Type B pancreatic cell (in vitro differentiated cells): ENCODE measurements at regions not wholly inside any gene's neighbourhood (a gene's known extent, or its start where the extent isn't known, plus 50 kb on each side); places are given as distances from the start of the nearest gene placed in this dataset.
"Not testable (repeated sequence)": the region's sequence is repeated elsewhere in the genome, so short reads cannot be mapped to it uniquely, and the experiment has no call there.

Experiments
- DNase-seq: peaks from one replicate; pipeline ENCODE4 v3.0.0; 2021; ENCODE audit warnings: mixed read lengths; ENCODE audit not compliant: unreplicated experiment; ENCODE audit errors: extremely low spot score
- H3K27ac Mint-ChIP-seq: 2 replicates; pipeline ENCODE4 v1.8.0; 2021; ENCODE audit warnings: mild to moderate bottlenecking, mixed read lengths
- H3K27me3 Mint-ChIP-seq: 2 replicates; pipeline ENCODE4 v1.8.0; 2021; ENCODE audit warnings: mixed read lengths
- H3K36me3 Mint-ChIP-seq: 2 replicates; pipeline ENCODE4 v1.8.0; 2021; ENCODE audit warnings: mixed read lengths
- H3K4me1 Mint-ChIP-seq: one replicate; pipeline ENCODE4 v1.8.0; 2021; ENCODE audit warnings: mixed read lengths; ENCODE audit not compliant: unreplicated experiment
- H3K4me3 Mint-ChIP-seq: 2 replicates; pipeline ENCODE4 v1.8.0; 2021; ENCODE audit warnings: mild to moderate bottlenecking, mixed read lengths
- H3K9me3 Mint-ChIP-seq: 2 replicates; pipeline ENCODE4 v1.8.0; 2021; ENCODE audit warnings: mixed read lengths
- TF ChIP-seq, protein P1 (sequence below): fragments of 200-600 bp; sonication (generic); conservative IDR thresholded peaks from 2 replicates; pipeline ENCODE4 v1.5.0; 2021; ENCODE audit warnings: antibody characterized with exemption, mild to moderate bottlenecking

DNA sequence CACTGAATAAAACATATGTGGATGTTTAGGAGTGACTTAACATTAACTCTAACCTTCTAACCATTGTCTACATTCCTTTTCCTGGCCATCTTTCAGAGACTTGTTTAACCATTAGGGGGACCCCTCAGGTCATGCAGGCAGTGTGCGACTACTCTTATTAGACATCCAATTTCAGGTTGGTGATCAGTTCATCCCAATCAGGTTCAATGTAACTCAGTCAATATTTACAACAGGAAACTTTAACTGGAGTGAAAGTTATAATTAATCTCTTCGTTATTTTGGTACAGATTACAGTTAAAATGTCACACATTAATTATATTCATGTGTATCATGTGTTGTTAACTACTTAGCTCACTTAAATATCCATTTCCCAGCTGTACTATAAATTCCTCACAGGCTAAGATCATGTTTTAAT lies 68.8 kb upstream of the RGS1 start:
- Mint-ChIP-seq H3K4me3 (no peak overlapping the region), H3K9me3 (no peaks in the 10 kb centered on the region), H3K36me3 (no peaks in the 10 kb centered on the region), H3K4me1 (no peaks in the 10 kb centered on the region), H3K27ac (no peak overlapping the region), H3K27me3 (no peaks in the 10 kb centered on the region)
- no peak for DNase-seq
- TF ChIP-seq, protein P1, sequence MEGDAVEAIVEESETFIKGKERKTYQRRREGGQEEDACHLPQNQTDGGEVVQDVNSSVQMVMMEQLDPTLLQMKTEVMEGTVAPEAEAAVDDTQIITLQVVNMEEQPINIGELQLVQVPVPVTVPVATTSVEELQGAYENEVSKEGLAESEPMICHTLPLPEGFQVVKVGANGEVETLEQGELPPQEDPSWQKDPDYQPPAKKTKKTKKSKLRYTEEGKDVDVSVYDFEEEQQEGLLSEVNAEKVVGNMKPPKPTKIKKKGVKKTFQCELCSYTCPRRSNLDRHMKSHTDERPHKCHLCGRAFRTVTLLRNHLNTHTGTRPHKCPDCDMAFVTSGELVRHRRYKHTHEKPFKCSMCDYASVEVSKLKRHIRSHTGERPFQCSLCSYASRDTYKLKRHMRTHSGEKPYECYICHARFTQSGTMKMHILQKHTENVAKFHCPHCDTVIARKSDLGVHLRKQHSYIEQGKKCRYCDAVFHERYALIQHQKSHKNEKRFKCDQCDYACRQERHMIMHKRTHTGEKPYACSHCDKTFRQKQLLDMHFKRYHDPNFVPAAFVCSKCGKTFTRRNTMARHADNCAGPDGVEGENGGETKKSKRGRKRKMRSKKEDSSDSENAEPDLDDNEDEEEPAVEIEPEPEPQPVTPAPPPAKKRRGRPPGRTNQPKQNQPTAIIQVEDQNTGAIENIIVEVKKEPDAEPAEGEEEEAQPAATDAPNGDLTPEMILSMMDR = peak; percentile 51

DNA sequence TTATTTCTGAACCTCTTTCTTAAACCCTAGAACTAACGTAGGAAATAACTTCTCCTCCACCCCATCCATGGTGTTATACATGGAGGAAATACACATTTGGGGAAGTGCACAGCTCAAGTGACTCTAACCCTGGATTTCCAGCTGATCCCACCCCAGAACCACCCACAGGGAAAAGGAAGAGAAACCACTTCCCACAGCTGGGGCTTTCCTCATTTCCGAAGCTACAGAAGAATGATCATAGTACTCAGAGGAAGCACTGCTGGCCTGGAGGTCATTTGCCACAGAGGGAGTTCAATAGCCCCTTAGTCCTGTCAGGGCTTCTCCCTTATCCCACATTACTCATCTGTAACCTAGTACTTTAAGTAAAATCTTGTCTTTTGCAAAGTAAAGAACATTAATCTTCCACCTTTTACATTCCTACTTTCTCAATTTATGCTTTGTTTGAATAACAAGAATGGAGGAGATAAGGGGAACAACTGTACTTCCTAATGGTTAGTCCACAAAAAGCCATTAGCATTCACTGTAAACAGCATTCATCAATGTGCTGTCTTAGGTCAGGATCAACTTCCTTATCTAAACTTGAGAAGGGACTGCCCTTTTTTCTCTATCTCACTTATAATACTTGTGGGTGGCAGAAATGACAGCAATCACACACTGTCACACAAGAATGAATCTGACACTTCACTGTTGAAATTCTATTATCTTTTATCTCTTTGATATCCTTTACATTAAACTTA lies 63.0 kb upstream of the RGS1 start:
- Mint-ChIP-seq H3K4me1 (peaks cover 15% of the 10 kb centered on the region), H3K36me3 (no peaks in the 10 kb centered on the region), H3K9me3 (no peaks in the 10 kb centered on the region), H3K4me3 (no peak overlapping the region), H3K27ac (no peak overlapping the region), H3K27me3 (no peaks in the 10 kb centered on the region)
- TF ChIP-seq, protein P1 = no peak
- DNase-seq = no peak

DNA sequence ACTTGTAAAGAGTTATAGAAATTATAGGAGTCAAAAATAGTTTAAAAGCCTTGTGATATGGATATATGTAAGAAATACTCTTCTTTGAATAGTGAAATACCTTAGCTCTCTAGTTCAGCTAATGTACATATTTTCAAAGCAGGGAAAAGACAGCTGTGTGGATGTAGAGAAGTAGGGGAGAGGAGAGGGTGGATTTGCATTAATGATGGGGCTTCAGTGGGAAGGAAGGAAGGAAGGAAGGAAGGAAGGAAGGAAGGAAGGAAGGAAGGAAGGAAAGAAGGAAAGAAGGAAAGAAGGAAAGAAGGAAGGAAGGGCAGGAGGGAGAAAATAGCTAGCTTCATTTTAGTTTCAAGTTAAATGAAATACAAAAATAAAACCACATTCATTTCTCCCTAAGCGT lies 62.4 kb upstream of the RGS1 start:
- TF ChIP-seq, protein P1 = no peak
- Mint-ChIP-seq H3K27me3 (no peaks in the 10 kb centered on the region), H3K27ac (no peak overlapping the region)

DNA sequence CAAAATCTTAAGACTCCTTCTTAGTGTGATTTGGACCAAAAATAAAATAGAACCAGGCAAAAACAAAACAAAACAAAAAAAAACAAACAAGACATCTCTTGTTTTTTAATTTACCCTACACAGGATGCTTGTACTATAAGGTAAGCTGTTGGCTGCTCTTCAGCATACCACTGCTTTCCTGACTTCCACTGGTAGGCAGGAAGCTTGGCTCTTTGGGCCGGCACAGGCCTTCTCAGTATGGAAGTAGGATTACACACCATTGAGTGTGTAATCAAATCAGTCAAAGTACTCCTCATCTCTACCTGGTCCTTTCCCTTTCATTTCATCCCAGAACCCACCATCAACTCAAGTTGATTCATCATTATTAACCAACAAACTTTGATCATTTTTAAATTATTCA lies 61.9 kb upstream of the RGS1 start:
- no peak overlapping the region for H3K4me3 Mint-ChIP-seq
- H3K4me1 Mint-ChIP-seq = peaks cover 15% of the 10 kb centered on the region
- H3K27me3 Mint-ChIP-seq = no peaks in the 10 kb centered on the region
- no peak overlapping the region for H3K27ac Mint-ChIP-seq
- no peaks in the 10 kb centered on the region for H3K9me3 Mint-ChIP-seq
- no peaks in the 10 kb centered on the region for H3K36me3 Mint-ChIP-seq
- DNase-seq = no peak
- TF ChIP-seq, protein P1 = no peak

More for the DNA sequence above, 62.4 kb upstream of the RGS1 start:
- H3K4me3 Mint-ChIP-seq = no peak overlapping the region
- no peaks in the 10 kb centered on the region for H3K9me3 Mint-ChIP-seq
- H3K36me3 Mint-ChIP-seq = no peaks in the 10 kb centered on the region
- no peak for DNase-seq
- H3K4me1 Mint-ChIP-seq = peaks cover 15% of the 10 kb centered on the region

DNA sequence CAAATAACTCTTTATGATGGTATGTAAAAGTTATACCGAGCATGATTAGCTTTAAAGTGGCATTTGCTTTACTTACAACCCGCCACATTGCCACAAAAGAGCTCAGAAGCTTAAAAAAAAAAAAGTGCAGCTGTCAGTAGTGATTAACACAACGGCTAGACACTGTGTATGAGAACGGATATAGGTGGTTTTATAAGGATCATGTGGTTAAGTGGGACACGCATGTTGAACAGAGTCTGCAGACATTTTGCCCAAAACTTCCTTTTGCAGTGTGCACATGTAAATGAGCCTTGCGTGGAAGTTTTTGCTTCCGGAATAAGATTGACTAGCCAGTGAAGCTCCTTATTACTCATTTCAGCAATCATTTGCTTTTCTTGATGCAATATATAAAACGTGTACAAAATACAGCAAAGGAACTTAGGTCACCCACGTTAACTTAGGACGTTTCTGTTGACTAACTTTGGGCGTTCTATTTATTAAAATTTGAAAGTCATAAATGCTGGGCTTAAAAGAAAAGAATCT lies 58.7 kb upstream of the RGS1 start:
- Mint-ChIP-seq H3K27ac (no peak overlapping the region), H3K27me3 (no peaks in the 10 kb centered on the region), H3K9me3 (no peaks in the 10 kb centered on the region), H3K4me1 (peaks cover 14% of the 10 kb centered on the region), H3K4me3 (no peak overlapping the region), H3K36me3 (no peaks in the 10 kb centered on the region)
- DNase-seq = no peak
- TF ChIP-seq, protein P1 = no peak

DNA sequence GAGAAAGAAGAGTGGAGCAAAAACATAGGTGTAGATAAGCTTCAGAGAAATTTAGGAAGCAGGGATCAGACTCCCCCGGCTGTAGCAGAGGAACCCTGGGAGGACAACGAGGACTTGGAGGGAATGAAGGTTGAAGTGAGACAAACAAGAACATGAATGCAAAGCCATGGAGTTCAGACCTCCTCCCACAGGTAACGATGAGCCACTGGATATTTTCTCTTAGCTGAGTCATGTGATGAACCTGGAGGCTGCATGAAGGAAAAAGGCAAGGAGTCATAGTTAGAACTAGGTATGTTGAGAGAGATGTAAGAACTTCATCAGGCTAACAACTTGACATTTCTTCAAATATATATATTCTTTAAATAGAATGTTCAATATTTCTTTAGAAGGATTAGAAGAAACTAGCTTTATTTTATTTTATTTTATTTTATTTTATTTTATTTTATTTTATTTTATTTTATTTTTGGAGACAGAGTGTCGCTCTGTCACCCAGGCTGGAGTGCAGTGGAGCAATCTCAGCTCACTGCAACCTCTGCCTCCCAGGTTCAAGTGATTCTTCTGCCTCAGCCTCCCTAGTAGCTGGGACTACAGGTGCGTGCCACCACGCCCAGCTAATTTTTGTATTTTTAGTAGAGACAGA lies 57.7 kb upstream of the RGS1 start:
- H3K4me1 Mint-ChIP-seq, H3K9me3 Mint-ChIP-seq, DNase-seq, H3K27ac Mint-ChIP-seq, H3K4me3 Mint-ChIP-seq, H3K27me3 Mint-ChIP-seq, H3K36me3 Mint-ChIP-seq: not testable (repeated sequence)
